Stomach (tissue), 4 donors: ENCODE measurements at regions not wholly inside any gene's neighbourhood (a gene's known extent, or its start where the extent isn't known, plus 50 kb on each side); places are given as distances from the start of the nearest gene placed in this dataset.

Experiments used
- CTCF ChIP-seq, 7 experiments: fragments of 450-650 bp in 4 of 7; fragments of 200-600 bp in 3 of 7; sonication (generic) in 3 of 7; IDR thresholded peaks; one replicate each; pipeline ENCODE4 v1.5.1; 2016 to 2019; ENCODE audit warnings: antibody characterized with exemption in 7 of 7, control low read depth in 2 of 7, mild to moderate bottlenecking in 1 of 7
- EP300 ChIP-seq: sonication (generic); formaldehyde crosslinking; IDR thresholded peaks from one replicate; pipeline ENCODE4 v1.6.1; 2017; ENCODE audit warnings: antibody characterized with exemption
- POLR2A ChIP-seq, 4 donors: fragments of 450-650 bp; IDR thresholded peaks; one replicate each; pipeline ENCODE4 v1.6.1; 2016; ENCODE audit warnings: antibody characterized with exemption in 4 of 4, control low read depth in 2 of 4, mild to moderate bottlenecking in 1 of 4, moderate library complexity in 1 of 4
- POLR2AphosphoS5 ChIP-seq, 3 donors: sonication (generic); formaldehyde crosslinking; IDR thresholded peaks; one replicate each; pipeline ENCODE4 v1.6.1; 2016; ENCODE audit warnings: antibody characterized with exemption in 3 of 3

- TF ChIP-seq POLR2A (IDR thresholded peaks at IDR 0.05) (no peak), CTCF (IDR thresholded peaks at IDR 0.05) (no peak), POLR2AphosphoS5 (IDR thresholded peaks at IDR 0.05) (no peak), EP300 (no peak)
These were observed 155.8 kb downstream of the CYB561 start for GRCh38 chr17:63290351-63290750.
